Tibial nerve (tissue), 4 donors: ENCODE measurements at regions not wholly inside any gene's neighbourhood (a gene's known extent, or its start where the extent isn't known, plus 50 kb on each side); places are given as distances from the start of the nearest gene placed in this dataset.
"Not testable (repeated sequence)": the region's sequence is repeated elsewhere in the genome, so short reads cannot be mapped to it uniquely, and the experiment has no call there.

Experiments
- DNase-seq, 2 donors: peaks; one replicate each; pipeline ENCODE4 v3.0.0-alpha.2; 2019; ENCODE audit warnings: low spot score in 2 of 2
- H3K27ac ChIP-seq, 4 donors: fragments of 200-600 bp; sonication (generic) in 3 of 4; one replicate each; pipeline ENCODE4 v1.5.1; 2017 to 2019; ENCODE audit warnings: mild to moderate bottlenecking in 1 of 4
- H3K27me3 ChIP-seq, 2 donors: fragments of 200-600 bp; sonication (generic) in 1 of 2; one replicate each; pipeline versions ENCODE4 v1.5.1 to v1.6.0; 2017 to 2019
- H3K36me3 ChIP-seq, 3 donors: fragments of 200-600 bp; sonication (generic); one replicate each; pipeline ENCODE4 v1.5.1; 2018 to 2019
- H3K4me1 ChIP-seq, 4 donors: fragments of 200-600 bp; sonication (generic) in 3 of 4; one replicate each; pipeline ENCODE4 v1.5.1; 2017 to 2019
- H3K4me3 ChIP-seq, 4 donors: fragments of 200-600 bp; sonication (generic) in 3 of 4; one replicate each; pipeline ENCODE4 v1.5.1; 2017 to 2019; ENCODE audit warnings: mild to moderate bottlenecking in 1 of 4, moderate library complexity in 1 of 4
- H3K9me3 ChIP-seq, 4 donors: fragments of 200-600 bp; sonication (generic) in 3 of 4; one replicate each; pipeline ENCODE4 v1.5.1; 2017 to 2019
- EP300 ChIP-seq, 2 donors: sonication (generic); formaldehyde crosslinking; IDR thresholded peaks; one replicate each; pipeline ENCODE4 v1.6.1; 2017; ENCODE audit warnings: antibody characterized with exemption in 2 of 2, mild to moderate bottlenecking in 1 of 2
- POLR2A ChIP-seq, 2 donors: fragments of 450-650 bp; IDR thresholded peaks; one replicate each; pipeline ENCODE4 v1.6.1; 2017; ENCODE audit warnings: antibody characterized with exemption in 2 of 2, mild to moderate bottlenecking in 2 of 2, moderate library complexity in 2 of 2
- WGBS, 2 donors: methylation state at CpG; one replicate each; pipeline ENCODE4 v1.1.5; 2018; 5-methylcytosine and 5-hydroxymethylcytosine counted together
- TF ChIP-seq, protein P1 (sequence below), 5 experiments: fragments of 200-600 bp in 3 of 5; fragments of 450-650 bp in 2 of 5; sonication (generic) in 3 of 5; IDR thresholded peaks; one replicate each; pipeline ENCODE4 v1.5.1; 2016 to 2019; ENCODE audit warnings: antibody characterized with exemption in 5 of 5, mild to moderate bottlenecking in 3 of 5, moderate library complexity in 2 of 5

GRCh38 chr13:22964245-22964966 is 216.4 kb upstream of the SGCG start:
- H3K9me3 ChIP-seq: no peaks in the 10 kb centered on the region
- no peak overlapping the region for H3K4me3 ChIP-seq
- no peak for DNase-seq
- no peaks in the 10 kb centered on the region for H3K36me3 ChIP-seq
- TF ChIP-seq, protein P1, sequence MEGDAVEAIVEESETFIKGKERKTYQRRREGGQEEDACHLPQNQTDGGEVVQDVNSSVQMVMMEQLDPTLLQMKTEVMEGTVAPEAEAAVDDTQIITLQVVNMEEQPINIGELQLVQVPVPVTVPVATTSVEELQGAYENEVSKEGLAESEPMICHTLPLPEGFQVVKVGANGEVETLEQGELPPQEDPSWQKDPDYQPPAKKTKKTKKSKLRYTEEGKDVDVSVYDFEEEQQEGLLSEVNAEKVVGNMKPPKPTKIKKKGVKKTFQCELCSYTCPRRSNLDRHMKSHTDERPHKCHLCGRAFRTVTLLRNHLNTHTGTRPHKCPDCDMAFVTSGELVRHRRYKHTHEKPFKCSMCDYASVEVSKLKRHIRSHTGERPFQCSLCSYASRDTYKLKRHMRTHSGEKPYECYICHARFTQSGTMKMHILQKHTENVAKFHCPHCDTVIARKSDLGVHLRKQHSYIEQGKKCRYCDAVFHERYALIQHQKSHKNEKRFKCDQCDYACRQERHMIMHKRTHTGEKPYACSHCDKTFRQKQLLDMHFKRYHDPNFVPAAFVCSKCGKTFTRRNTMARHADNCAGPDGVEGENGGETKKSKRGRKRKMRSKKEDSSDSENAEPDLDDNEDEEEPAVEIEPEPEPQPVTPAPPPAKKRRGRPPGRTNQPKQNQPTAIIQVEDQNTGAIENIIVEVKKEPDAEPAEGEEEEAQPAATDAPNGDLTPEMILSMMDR (IDR thresholded peaks at IDR 0.05): no peak
- no peak for TF ChIP-seq EP300 (IDR thresholded peaks at IDR 0.05)
- TF ChIP-seq POLR2A (IDR thresholded peaks at IDR 0.05): no peak
- no peak overlapping the region for H3K27ac ChIP-seq
- H3K27me3 ChIP-seq: no peaks in the 10 kb centered on the region
- WGBS, 2 donors: 59 to 60% methylated on average over 8 to 10 of the region's 12 CpGs
- H3K4me1 ChIP-seq: no peaks in the 10 kb centered on the region

DNA sequence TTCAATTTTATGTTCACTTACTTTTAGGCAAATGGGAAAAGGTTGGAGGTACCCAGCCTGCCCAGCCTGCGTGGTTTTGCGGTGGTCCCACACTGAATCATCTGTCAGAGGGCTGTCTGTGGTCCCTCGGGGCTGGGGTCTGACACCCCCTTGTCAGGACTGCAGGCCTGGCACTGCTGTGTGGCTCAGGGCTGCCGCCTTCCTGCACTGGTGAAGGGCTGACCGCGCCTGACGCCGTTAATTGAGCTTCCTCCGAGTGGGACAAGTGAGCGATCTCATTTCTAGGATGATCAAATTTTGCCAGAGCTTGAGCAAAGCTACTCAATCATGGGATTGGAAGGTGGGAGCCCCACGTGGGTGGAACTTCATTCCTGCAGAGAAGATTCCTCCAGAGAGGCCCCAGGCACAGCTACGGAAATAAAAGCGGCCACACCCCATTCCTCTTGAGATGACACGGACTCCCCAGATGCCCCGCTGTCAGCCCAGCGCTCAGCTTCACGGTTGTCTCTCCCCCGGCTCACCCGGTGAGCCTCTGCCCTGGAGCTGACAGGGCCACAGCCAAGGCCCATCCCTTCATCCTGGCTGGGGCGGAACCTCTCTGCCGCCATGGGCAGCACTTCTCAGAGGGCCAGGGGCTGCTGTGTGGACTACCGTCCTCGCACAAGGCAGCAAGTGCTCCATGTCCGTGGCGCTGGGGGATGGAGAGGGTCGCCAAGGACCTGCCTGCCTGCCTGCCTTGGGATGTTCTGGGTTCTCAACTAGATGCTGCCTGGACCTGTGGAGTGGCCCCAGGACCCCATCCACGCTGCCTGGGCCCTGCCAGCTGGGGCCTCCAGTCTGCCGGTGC is 215.5 kb upstream of the SGCG start:
- not testable (repeated sequence) for H3K4me3 ChIP-seq, H3K27ac ChIP-seq, H3K27me3 ChIP-seq, H3K4me1 ChIP-seq, DNase-seq, H3K9me3 ChIP-seq, H3K36me3 ChIP-seq
- 65 to 69% methylated on average over 22 to 26 of the region's 28 CpGs for WGBS, 2 donors

GRCh38 chr13:22965858-22966239 is 214.9 kb upstream of the SGCG start:
- H3K27me3 ChIP-seq, DNase-seq, H3K4me1 ChIP-seq, H3K36me3 ChIP-seq, H3K4me3 ChIP-seq, H3K9me3 ChIP-seq, H3K27ac ChIP-seq: not testable (repeated sequence)
- 82 to 83% methylated on average over 4 to 5 of the region's 8 CpGs for WGBS, 2 donors

DNA sequence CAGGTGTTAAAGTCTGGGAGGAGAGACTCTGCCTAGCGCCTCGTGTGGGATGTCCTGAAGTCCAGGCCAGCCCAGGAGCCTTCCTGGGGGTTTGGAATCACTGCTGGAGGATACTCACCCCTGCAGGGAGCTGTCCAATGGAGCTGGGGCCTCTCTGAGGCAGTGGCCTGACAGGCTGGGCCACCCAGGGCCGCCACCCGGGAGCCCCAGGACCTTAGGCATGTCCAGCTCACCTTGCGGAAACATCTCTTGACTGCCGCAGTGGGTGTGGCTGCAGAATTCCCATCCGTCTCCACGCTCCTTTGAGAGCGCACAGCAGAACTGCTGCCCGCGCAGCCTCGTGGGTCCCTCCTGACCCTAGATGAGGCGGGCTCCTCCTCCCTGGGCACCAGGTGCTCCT is 214.0 kb upstream of the SGCG start:
- DNase-seq, H3K9me3 ChIP-seq: not testable (repeated sequence)

DNA sequence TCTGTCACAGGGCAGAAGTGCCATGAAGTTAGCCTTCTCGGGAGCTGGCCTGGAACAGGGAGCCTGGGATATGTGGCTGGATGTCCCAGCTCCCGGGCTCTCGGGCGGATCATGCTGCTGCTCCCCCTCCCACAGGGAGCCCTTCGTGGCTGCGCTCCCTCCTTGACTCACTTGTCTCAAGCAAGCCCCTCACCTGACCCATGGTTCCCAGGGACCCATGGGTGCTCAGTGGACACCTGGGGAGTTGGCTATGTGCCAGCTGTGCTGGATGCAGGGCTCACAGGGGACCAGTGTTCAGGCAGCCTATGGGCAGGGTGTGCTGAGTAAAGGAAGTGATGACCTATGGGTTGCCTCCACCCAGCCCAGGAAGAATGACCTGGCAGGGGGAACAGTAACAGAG is 213.1 kb upstream of the SGCG start:
- TF ChIP-seq POLR2A (IDR thresholded peaks at IDR 0.05): no peak
- TF ChIP-seq, protein P1 (IDR thresholded peaks at IDR 0.05): no peak
- no peak for TF ChIP-seq EP300 (IDR thresholded peaks at IDR 0.05)
- H3K27me3 ChIP-seq: no peaks in the 10 kb centered on the region
- 76 to 82% methylated on average over 5 to 6 of the region's 6 CpGs for WGBS, 2 donors

More for the DNA sequence above, 214.0 kb upstream of the SGCG start:
- not testable (repeated sequence) for H3K4me3 ChIP-seq, H3K36me3 ChIP-seq, H3K27me3 ChIP-seq, H3K27ac ChIP-seq, H3K4me1 ChIP-seq
- WGBS, 2 donors: 86 to 88% methylated on average over 11 to 13 of the region's 13 CpGs

GRCh38 chr13:22979952-22980351 is 200.8 kb upstream of the SGCG start:
- 75 to 81% methylated on average over 3 of the region's 3 CpGs for WGBS, 2 donors
- Histone ChIP-seq H3K36me3 (no peaks in the 10 kb centered on the region), H3K27me3 (no peaks in the 10 kb centered on the region)

More for the DNA sequence above, 213.1 kb upstream of the SGCG start:
- no peaks in the 10 kb centered on the region for H3K36me3 ChIP-seq
- no peak overlapping the region for H3K4me3 ChIP-seq
- no peaks in the 10 kb centered on the region for H3K4me1 ChIP-seq
- DNase-seq: no peak
- no peaks in the 10 kb centered on the region for H3K9me3 ChIP-seq
- no peak overlapping the region for H3K27ac ChIP-seq

More at GRCh38 chr13:22979952-22980351, 200.8 kb upstream of the SGCG start:
- Histone ChIP-seq H3K4me3 (no peak overlapping the region), H3K27ac (no peak overlapping the region), H3K9me3 (peaks cover 0 to 32% (median 0%) of the 10 kb centered on the region in 4 donors), H3K4me1 (no peaks in the 10 kb centered on the region)
- no peak for DNase-seq
- TF ChIP-seq, protein P1 (IDR thresholded peaks at IDR 0.05): no peak
- no peak for TF ChIP-seq EP300 (IDR thresholded peaks at IDR 0.05)
- TF ChIP-seq POLR2A (IDR thresholded peaks at IDR 0.05): no peak
